ENCODE measurements at regions not wholly inside any gene's neighbourhood (a gene's known extent, or its start where the extent isn't known, plus 50 kb on each side); places are given as distances from the start of the nearest gene placed in this dataset.
"Not testable (repeated sequence)": the region's sequence is repeated elsewhere in the genome, so short reads cannot be mapped to it uniquely, and the experiment has no call there.

DNA sequence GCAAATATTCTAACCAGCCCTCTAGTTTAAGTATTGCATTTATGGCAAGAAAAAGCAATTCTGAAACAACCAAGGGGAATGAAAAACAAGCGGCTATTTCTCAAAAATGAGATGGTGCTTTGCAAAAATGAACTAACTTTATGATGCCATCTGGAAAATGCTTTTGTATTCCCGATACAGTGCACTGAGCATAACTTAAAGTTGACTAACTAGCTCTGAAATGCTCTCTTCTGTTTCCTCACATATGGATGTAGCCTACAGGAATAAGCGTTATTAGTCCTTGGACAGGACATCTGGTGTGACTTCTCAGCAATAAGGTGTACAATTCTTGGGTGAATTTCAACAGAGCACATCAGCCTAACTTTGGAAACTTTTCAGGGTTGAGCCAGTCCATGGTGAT is 228.2 kb upstream of the DDI1 start:
- no peak for ATAC-seq

DNA sequence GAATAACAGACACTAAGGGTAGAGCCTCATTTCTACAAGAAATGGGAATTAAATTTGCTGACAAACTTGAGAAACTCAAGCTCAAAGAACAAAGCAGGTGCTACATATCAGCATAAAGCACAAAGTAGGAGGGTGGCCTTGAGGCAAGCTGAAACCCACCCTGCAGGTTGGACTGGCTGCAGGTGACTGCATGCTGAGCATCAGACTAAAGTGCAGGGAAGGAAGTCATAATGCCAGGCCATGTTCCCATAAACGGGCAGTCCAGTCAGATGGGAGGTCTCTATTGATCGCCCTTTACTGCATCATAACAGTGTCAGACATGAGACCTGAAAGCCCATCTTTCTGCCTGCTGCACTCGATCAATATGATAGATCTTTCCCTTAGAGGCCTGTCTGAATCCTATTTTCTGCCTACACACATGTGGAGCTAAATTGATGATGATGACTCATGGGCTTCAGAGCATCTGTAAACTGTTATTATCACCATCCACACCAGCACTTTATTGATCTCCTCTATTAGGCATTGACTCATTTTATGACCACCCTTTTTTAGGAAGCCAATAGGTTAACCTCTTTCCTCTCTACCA is 224.5 kb upstream of the DDI1 start:
- ATAC-seq, result no peak

- ATAC-seq, result no peak
Observed at GRCh38 chr11:103812680-103813079, 223.8 kb upstream of the DDI1 start.

GRCh38 chr11:103820345-103820744 is 216.1 kb upstream of the DDI1 start:
- not testable (repeated sequence) for ATAC-seq

DNA sequence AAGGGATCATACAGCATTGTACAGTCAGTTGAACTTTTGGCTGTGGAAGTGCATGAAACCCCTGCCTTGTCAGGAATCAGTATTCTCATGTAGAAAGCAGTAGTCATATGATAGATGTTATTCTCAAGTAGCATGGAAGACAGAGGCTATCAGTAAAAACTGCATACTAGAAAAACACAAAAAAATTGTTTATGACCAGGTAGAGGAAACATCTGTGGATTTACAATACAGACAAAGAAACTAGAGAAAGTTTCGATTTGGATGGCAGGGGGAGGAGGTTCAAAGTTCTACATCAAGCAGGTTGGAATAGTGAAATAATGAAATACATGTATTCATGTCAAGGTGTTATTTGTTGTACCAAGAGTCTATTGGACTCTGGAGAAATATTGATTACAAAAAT is 212.3 kb upstream of the DDI1 start:
- ATAC-seq, result no peak

GRCh38 chr11:103825469-103825868 is 211.0 kb upstream of the DDI1 start:
- no peak for ATAC-seq

GRCh38 chr11:103826856-103827255 is 209.6 kb upstream of the DDI1 start:
- ATAC-seq, result no peak

- ATAC-seq, result no peak
Observed at GRCh38 chr11:103829596-103829995, 206.8 kb upstream of the DDI1 start.

GRCh38 chr11:103830205-103830604 is 206.2 kb upstream of the DDI1 start:
- ATAC-seq, result no peak

DNA sequence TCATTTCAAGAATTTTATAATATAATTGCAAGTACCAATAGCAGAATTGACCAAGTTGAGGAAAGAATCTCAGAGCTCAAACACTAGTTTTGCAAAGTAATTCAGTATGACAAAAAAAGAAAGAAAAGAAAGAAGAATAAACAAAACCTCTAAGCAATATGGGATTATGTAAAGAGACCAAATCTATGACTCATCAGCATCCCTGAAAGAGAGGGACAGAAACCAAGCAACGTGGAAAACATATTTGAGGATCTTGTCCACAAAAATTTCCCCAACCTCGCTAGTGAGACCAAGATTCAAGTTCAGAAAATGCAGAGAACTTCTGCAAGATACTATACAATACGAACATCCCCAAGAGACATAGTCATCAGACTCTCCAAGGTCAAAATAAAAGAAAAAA is 203.7 kb upstream of the DDI1 start:
- ATAC-seq, result no peak

DNA sequence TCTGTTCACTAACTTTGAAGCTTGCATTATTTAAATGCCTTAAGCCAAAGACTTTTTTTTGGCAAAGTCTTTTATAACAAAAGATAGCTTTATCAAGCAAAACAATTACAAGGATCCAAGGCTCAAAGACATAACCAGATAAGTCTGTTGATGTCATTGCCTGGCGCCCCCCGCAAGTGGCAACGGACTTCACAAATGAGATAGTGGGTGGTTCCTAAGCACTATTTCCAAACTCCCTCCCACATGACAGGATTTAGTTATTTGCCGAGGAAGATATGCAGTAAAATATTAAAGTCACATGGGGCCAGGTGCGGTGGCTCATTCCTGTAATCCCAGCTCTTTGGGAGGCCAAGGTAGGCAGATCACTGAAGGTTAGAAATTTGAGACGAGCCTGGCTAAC is 194.2 kb upstream of the DDI1 start:
- no peak for ATAC-seq

DNA sequence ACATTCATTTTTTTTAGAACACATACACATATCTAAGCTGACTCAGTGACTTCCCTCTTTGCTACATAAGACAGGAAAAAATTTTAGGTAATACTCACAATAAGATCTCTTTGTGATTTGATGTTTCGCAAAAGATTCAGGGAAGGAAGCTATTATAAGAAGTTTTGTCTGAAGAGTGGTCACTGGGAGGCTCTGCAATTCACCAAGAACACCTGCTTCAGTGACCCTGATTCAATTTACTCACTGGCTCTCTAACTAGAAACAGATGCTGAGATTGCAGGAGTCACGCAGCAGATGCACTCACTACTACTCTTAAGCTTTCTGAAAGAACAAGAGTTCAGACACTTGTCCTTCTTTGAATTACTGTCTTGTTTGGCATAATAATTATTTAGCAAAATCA is 193.6 kb upstream of the DDI1 start:
- ATAC-seq, result no peak

DNA sequence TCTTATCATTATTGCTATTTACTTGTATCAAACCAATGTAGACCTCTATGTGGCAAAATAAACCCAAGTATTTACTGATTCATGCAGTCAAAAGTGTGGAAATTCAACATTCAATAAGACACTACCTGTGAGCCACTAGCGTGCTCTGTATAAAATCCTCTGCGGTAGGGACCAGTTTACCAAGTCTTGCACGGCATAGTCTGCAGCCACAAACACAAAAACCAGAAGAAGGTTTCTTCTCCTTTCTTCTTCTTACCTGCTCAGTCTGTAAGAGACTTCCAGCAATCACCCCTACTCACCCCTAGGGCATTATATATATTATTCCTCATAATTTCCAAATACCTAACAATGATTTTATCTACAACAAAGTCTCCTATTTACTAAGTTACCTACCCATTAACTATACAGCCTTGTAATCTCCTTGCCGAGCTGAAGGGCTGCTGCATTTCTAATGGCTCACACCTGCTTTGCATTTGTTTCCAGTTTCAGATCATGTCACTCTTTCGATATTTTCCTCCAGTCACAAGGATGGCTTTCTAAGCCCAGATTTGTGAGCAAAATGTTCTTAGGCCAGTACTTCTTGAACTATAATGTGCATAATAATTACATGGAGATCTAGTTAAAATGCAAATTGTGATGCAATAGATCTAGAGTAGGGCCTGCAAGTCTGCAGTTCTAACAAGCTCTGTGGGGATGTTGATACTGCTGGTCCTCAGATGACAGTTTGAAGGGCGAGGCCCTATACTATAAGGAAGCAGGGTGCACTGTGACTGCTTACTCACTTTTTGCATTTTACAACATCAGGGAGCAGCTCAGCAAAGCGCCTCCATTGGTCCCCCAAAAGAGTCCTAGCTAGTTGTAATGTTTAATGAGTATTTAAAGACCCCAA is 191.9 kb upstream of the DDI1 start:
- no peak for ATAC-seq

GRCh38 chr11:103845331-103845730 is 191.1 kb upstream of the DDI1 start:
- no peak for ATAC-seq

- no peak for ATAC-seq
Observed at GRCh38 chr11:103848686-103849085, 187.8 kb upstream of the DDI1 start.

GRCh38 chr11:103849366-103849765 is 187.1 kb upstream of the DDI1 start:
- ATAC-seq, result no peak

- no peak for ATAC-seq
Observed at GRCh38 chr11:103850419-103851165, 185.8 kb upstream of the DDI1 start.

GRCh38 chr11:103851166-103851651 is 185.2 kb upstream of the DDI1 start:
- no peak for ATAC-seq
